Panc1 (cell line): ENCODE measurements at regions not wholly inside any gene's neighbourhood (a gene's known extent, or its start where the extent isn't known, plus 50 kb on each side); places are given as distances from the start of the nearest gene placed in this dataset.

Experiments
- CTCF ChIP-seq: fragments of 450-650 bp; IDR thresholded peaks from 2 replicates; pipeline ENCODE4 v1.5.1; 2017; ENCODE audit warnings: mild to moderate bottlenecking
- POLR2AphosphoS5 ChIP-seq: IDR thresholded peaks from 2 replicates; pipeline ENCODE4 v1.6.1; 2012; ENCODE audit warnings: mild to moderate bottlenecking, low read depth, low read length, moderate library complexity
- SIN3A ChIP-seq: IDR thresholded peaks from 2 replicates; pipeline ENCODE4 v1.6.1; 2012; ENCODE audit warnings: low read depth, mild to moderate bottlenecking, low read length, moderate library complexity, borderline replicate concordance; ENCODE audit not compliant: insufficient read depth

GRCh38 chr4:14767142-14767541 is 235.1 kb upstream of the CPEB2 start:
- TF ChIP-seq CTCF (no peak), POLR2AphosphoS5 (no peak), SIN3A (no peak)
